HEK293 (cell line): ENCODE measurements at regions not wholly inside any gene's neighbourhood (a gene's known extent, or its start where the extent isn't known, plus 50 kb on each side); places are given as distances from the start of the nearest gene placed in this dataset.

ENCODE experiments used
- CTCF ChIA-PET: fragments of 350-600 bp; formaldehyde crosslinking; extraction: SDS; loops from one replicate; lab custom pipeline; 2021; ENCODE audit warnings: antibody characterized with exemption; lab: Yijun Ruan, JAX
- POLR2A ChIA-PET: fragments of 300-600 bp; formaldehyde crosslinking; extraction: SDS; loops from one replicate; lab custom pipeline; 2020; ENCODE audit warnings: antibody characterized with exemption, inconsistent platforms; lab: Yijun Ruan, JAX
- H3K27ac ChIP-seq: fragments of 200-500 bp; sonication (Bioruptor generic); 2 replicates; pipeline ENCODE4 v1.5.1; 2014; ENCODE audit warnings: low read depth, low read length, control low read depth, inconsistent platforms; ENCODE audit errors: extremely low read depth
- H3K36me3 ChIP-seq, 2 experiments: fragments of 200-500 bp in 1 of 2; sonication (Bioruptor generic) in 1 of 2; 1 replicate in 1 of 2; 2 replicates in 1 of 2; pipeline ENCODE4 v1.5.1; 2014 to 2017; ENCODE audit warnings: inconsistent platforms in 2 of 2, low read length in 2 of 2; ENCODE audit not compliant: control insufficient read depth in 2 of 2, insufficient read depth in 1 of 2
- H3K4me1 ChIP-seq: fragments of 200-500 bp; sonication (Bioruptor generic); 2 replicates; pipeline ENCODE4 v1.5.1; 2014; ENCODE audit warnings: mild to moderate bottlenecking, low read length, inconsistent platforms; ENCODE audit not compliant: control insufficient read depth, insufficient read depth
- H3K4me3 ChIP-seq: 2 replicates; pipeline ENCODE4 v1.5.1; 2011; ENCODE audit warnings: low read depth, mild to moderate bottlenecking, control low read depth, low read length, moderate library complexity
- H3K9me3 ChIP-seq: fragments of 200-500 bp; sonication (Bioruptor generic); 2 replicates; pipeline ENCODE4 v1.5.1; 2014; ENCODE audit warnings: low read depth, low read length, inconsistent platforms; ENCODE audit not compliant: control insufficient read depth, insufficient read depth
- AEBP2 ChIP-seq: fragments of 450-650 bp; formaldehyde crosslinking; IDR thresholded peaks from 2 replicates; pipeline ENCODE4 v1.5.1; 2016; ENCODE audit warnings: missing biosample characterization, missing genetic modification characterization, borderline replicate concordance
- KLF10 ChIP-seq: fragments of 450-650 bp; IDR thresholded peaks from 2 replicates; pipeline ENCODE4 v1.5.1; 2018; ENCODE audit warnings: missing biosample characterization, mild to moderate bottlenecking, missing genetic modification characterization
- PATZ1 ChIP-seq: fragments of 450-650 bp; formaldehyde crosslinking; IDR thresholded peaks from 2 replicates; pipeline ENCODE4 v1.5.1; 2016; ENCODE audit warnings: missing biosample characterization, missing genetic modification characterization
- PBX3 ChIP-seq: sonication (generic); formaldehyde crosslinking; IDR thresholded peaks from 2 replicates; pipeline ENCODE4 v1.8.1; 2022; ENCODE audit warnings: mild to moderate bottlenecking, moderate library complexity, missing genetic modification reagents
- SALL2 ChIP-seq: fragments of 450-650 bp; formaldehyde crosslinking; IDR thresholded peaks from 2 replicates; pipeline ENCODE4 v1.5.0; 2017; ENCODE audit warnings: missing biosample characterization, mild to moderate bottlenecking, missing genetic modification characterization, borderline replicate concordance
- TSHZ1 ChIP-seq: fragments of 450-650 bp; formaldehyde crosslinking; IDR thresholded peaks from 2 replicates; pipeline ENCODE4 v1.5.1; 2016; ENCODE audit warnings: missing biosample characterization, missing genetic modification characterization, borderline replicate concordance
- ZNF18 ChIP-seq: fragments of 450-650 bp; formaldehyde crosslinking; IDR thresholded peaks from 2 replicates; pipeline ENCODE4 v1.5.1; 2016; ENCODE audit warnings: missing biosample characterization, missing genetic modification characterization
- ZNF221 ChIP-seq: fragments of 450-650 bp; formaldehyde crosslinking; IDR thresholded peaks from 2 replicates; pipeline ENCODE4 v1.5.1; 2017; ENCODE audit warnings: missing biosample characterization, missing genetic modification characterization, borderline replicate concordance
- ZNF280D ChIP-seq: fragments of 450-650 bp; formaldehyde crosslinking; IDR thresholded peaks from 2 replicates; pipeline ENCODE4 v1.5.1; 2016; ENCODE audit warnings: missing biosample characterization, missing genetic modification characterization
- ZNF292 ChIP-seq: fragments of 450-650 bp; formaldehyde crosslinking; IDR thresholded peaks from 2 replicates; pipeline ENCODE4 v1.5.1; 2016; ENCODE audit warnings: low read depth, missing biosample characterization, missing genetic modification characterization, borderline replicate concordance
- ZNF350 ChIP-seq: fragments of 450-650 bp; formaldehyde crosslinking; IDR thresholded peaks from 2 replicates; pipeline ENCODE4 v1.5.0; 2017; ENCODE audit warnings: missing biosample characterization, mild to moderate bottlenecking, missing genetic modification characterization
- ZNF426 ChIP-seq: fragments of 450-650 bp; formaldehyde crosslinking; IDR thresholded peaks from 2 replicates; pipeline ENCODE4 v1.5.1; 2017; ENCODE audit warnings: missing biosample characterization, missing genetic modification characterization, mild to moderate bottlenecking, inconsistent platforms, moderate library complexity
- ZNF501 ChIP-seq: fragments of 450-650 bp; formaldehyde crosslinking; IDR thresholded peaks from 2 replicates; pipeline ENCODE4 v1.5.1; 2016; ENCODE audit warnings: missing biosample characterization, missing genetic modification characterization
- ZNF629 ChIP-seq: fragments of 450-650 bp; formaldehyde crosslinking; IDR thresholded peaks from 2 replicates; pipeline ENCODE4 v1.5.1; 2017; ENCODE audit warnings: missing biosample characterization, missing genetic modification characterization
- ZNF692 ChIP-seq: fragments of 450-650 bp; formaldehyde crosslinking; IDR thresholded peaks from 2 replicates; pipeline ENCODE4 v1.5.1; 2016; ENCODE audit warnings: missing biosample characterization, missing genetic modification characterization
- ZNF776 ChIP-seq: fragments of 450-650 bp; formaldehyde crosslinking; IDR thresholded peaks from 2 replicates; pipeline ENCODE4 v1.5.0; 2017; ENCODE audit warnings: missing biosample characterization, missing genetic modification characterization, borderline replicate concordance
- ZSCAN30 ChIP-seq: fragments of 450-650 bp; IDR thresholded peaks from 2 replicates; pipeline ENCODE4 v1.5.1; 2018; ENCODE audit warnings: missing biosample characterization, mild to moderate bottlenecking, missing genetic modification characterization, moderate library complexity
- ZXDB ChIP-seq: fragments of 450-650 bp; formaldehyde crosslinking; IDR thresholded peaks from 2 replicates; pipeline ENCODE4 v1.5.1; 2016; ENCODE audit warnings: missing biosample characterization, missing genetic modification characterization

- Histone ChIP-seq H3K4me1 (no peaks in the 10 kb centered on the region), H3K9me3 (no peaks in the 10 kb centered on the region), H3K36me3 (no peaks in the 10 kb centered on the region), H3K4me3 (no peak overlapping the region), H3K27ac (no peak overlapping the region)
- POLR2A ChIA-PET = no interaction called here
- no peak for TF ChIP-seq ZNF692
- no peak for TF ChIP-seq ZNF292 (tag by site-specific recombination)
- TF ChIP-seq PBX3 = no peak
- no peak for TF ChIP-seq ZNF776
- no peak for TF ChIP-seq ZSCAN30 (tag by site-specific recombination)
- TF ChIP-seq ZNF280D = no peak
- no peak for TF ChIP-seq ZNF350 (tag by site-specific recombination)
- no peak for TF ChIP-seq ZNF221 (tag by site-specific recombination)
- no peak for TF ChIP-seq SALL2 (tag by site-specific recombination)
- no peak for TF ChIP-seq ZNF426 (tag by site-specific recombination)
- TF ChIP-seq KLF10 (tag by site-specific recombination) = no peak
- TF ChIP-seq AEBP2 = no peak
- TF ChIP-seq ZNF629 = no peak
- no peak for TF ChIP-seq TSHZ1 (tag by site-specific recombination)
- TF ChIP-seq ZNF18 (tag by site-specific recombination) = no peak
- TF ChIP-seq ZXDB (tag by site-specific recombination) = no peak
- TF ChIP-seq PATZ1 (tag by site-specific recombination) = no peak
- TF ChIP-seq ZNF501 = no peak
- CTCF ChIA-PET = no interaction called here
Measured at GRCh38 chr10:128929131-128929530, 537.9 kb upstream of the MGMT start.
